Progenitor cell of endocrine pancreas (in vitro differentiated cells): ENCODE measurements at regions not wholly inside any gene's neighbourhood (a gene's known extent, or its start where the extent isn't known, plus 50 kb on each side); places are given as distances from the start of the nearest gene placed in this dataset.

Experiments used
- DNase-seq: peaks from one replicate; pipeline ENCODE4 v3.0.0; 2021; ENCODE audit warnings: low spot score; ENCODE audit not compliant: unreplicated experiment
- H3K27ac Mint-ChIP-seq: 2 replicates; pipeline ENCODE4 v1.8.0; 2021; ENCODE audit warnings: mild to moderate bottlenecking, moderate library complexity, mixed read lengths
- H3K27me3 Mint-ChIP-seq: 2 replicates; pipeline ENCODE4 v1.8.0; 2021; ENCODE audit warnings: mixed read lengths
- H3K36me3 Mint-ChIP-seq: 2 replicates; pipeline ENCODE4 v1.8.0; 2022; ENCODE audit warnings: mixed read lengths; ENCODE audit not compliant: insufficient read depth
- H3K4me1 Mint-ChIP-seq: 2 replicates; pipeline ENCODE4 v1.8.0; 2021; ENCODE audit warnings: low read depth, mixed read lengths
- H3K4me3 Mint-ChIP-seq: 2 replicates; pipeline ENCODE4 v1.8.0; 2021; ENCODE audit warnings: low read depth, mild to moderate bottlenecking, moderate library complexity, mixed read lengths
- H3K9me3 Mint-ChIP-seq: 2 replicates; pipeline ENCODE4 v1.8.0; 2021; ENCODE audit warnings: low read depth, mixed read lengths
- TF ChIP-seq, protein P1 (sequence below): fragments of 200-600 bp; sonication (generic); IDR thresholded peaks from one replicate; pipeline ENCODE4 v1.5.0; 2021; ENCODE audit warnings: antibody characterized with exemption, mild to moderate bottlenecking; ENCODE audit not compliant: unreplicated experiment

DNA sequence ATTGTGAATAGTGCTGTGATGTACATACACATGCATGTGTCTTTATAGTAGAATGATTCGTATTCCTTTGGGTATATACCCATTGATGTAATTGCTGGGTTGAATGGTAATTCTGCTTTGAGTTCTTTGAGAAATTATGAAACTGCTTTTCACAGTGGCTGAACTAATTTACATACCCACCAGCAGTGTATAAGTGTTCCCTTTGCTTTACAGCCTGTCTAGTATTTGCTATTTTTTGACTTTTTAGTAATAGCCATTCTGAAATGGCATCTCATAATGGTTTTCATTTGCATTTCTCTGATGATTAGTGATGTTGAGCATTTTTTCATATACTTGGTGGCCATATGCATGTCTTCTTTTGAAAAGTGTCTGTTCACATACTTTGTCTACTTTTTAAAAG lies 54.5 kb upstream of the FAM78B start:
- Mint-ChIP-seq H3K9me3 (peaks cover 44% of the 10 kb centered on the region), H3K4me3 (no peak overlapping the region), H3K36me3 (peaks cover 2% of the 10 kb centered on the region), H3K4me1 (peaks cover 2% of the 10 kb centered on the region), H3K27me3 (no peaks in the 10 kb centered on the region), H3K27ac (no peak overlapping the region)
- no peak for DNase-seq
- TF ChIP-seq, protein P1, sequence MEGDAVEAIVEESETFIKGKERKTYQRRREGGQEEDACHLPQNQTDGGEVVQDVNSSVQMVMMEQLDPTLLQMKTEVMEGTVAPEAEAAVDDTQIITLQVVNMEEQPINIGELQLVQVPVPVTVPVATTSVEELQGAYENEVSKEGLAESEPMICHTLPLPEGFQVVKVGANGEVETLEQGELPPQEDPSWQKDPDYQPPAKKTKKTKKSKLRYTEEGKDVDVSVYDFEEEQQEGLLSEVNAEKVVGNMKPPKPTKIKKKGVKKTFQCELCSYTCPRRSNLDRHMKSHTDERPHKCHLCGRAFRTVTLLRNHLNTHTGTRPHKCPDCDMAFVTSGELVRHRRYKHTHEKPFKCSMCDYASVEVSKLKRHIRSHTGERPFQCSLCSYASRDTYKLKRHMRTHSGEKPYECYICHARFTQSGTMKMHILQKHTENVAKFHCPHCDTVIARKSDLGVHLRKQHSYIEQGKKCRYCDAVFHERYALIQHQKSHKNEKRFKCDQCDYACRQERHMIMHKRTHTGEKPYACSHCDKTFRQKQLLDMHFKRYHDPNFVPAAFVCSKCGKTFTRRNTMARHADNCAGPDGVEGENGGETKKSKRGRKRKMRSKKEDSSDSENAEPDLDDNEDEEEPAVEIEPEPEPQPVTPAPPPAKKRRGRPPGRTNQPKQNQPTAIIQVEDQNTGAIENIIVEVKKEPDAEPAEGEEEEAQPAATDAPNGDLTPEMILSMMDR = no peak

DNA sequence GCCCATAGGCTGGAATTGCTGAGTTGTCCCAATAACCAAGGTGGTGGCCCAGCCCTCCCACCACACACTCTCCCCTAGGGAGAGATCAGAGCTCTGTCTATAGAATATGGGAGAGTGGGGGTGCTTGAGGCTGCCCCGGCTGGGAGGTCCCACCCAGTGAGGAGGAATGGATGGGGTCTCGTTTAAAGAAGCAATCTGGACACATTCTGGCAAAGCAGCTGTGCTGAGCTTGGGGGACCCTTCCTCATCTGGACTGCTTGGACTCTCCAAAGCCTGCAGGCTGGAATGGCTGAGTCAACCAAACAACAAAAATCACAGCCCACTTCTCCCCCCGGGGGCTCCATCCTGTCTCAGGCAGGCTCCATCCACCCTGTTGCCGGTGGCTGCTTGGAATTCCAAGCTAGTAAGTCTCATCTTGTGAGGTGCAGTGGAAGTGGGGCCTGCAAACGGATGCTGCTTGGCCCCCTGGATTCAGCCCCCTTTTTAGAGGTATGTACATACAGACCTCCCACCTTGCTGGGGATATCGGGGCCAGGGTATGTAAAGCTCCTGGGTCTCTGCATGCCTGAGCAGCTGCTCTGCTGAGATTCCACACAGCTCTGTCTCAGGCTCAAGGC lies 67.1 kb upstream of the FAM78B start:
- Mint-ChIP-seq H3K27ac (no peak overlapping the region), H3K36me3 (no peaks in the 10 kb centered on the region), H3K4me1 (no peaks in the 10 kb centered on the region), H3K27me3 (peaks cover 3% of the 10 kb centered on the region), H3K4me3 (no peak overlapping the region), H3K9me3 (peaks cover 18% of the 10 kb centered on the region)
- no peak for DNase-seq
- TF ChIP-seq, protein P1 = no peak

DNA sequence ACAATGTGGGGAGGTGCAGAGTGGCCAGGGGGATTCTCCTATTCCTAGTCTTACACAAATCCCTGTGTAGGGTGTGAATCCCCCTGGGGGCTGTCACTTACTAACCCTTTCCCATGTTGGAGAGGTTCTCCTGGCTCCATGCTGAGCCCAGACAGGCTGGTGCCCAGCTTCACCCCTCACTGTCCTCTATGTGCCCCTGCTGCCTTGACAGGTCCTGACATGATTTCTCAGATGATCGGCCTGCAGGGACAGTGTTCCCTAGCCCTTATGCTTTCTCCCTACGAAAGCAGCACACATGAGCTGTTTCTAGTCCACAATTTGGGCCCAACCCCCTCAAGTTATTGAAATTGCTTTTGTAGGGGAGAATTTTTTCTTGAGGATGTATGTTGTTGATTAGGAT lies 68.9 kb upstream of the FAM78B start:
- Mint-ChIP-seq H3K27me3 (peaks cover 3% of the 10 kb centered on the region), H3K4me3 (no peak overlapping the region), H3K27ac (no peak overlapping the region), H3K9me3 (peaks cover 15% of the 10 kb centered on the region), H3K36me3 (no peaks in the 10 kb centered on the region), H3K4me1 (no peaks in the 10 kb centered on the region)
- TF ChIP-seq, protein P1 = no peak
- no peak for DNase-seq

- Mint-ChIP-seq H3K27me3 (no peaks in the 10 kb centered on the region), H3K4me3 (no peak overlapping the region), H3K36me3 (no peaks in the 10 kb centered on the region), H3K27ac (no peak overlapping the region), H3K9me3 (peaks cover 3% of the 10 kb centered on the region), H3K4me1 (no peaks in the 10 kb centered on the region)
- DNase-seq = no peak
- TF ChIP-seq, protein P1 = no peak
Observed at GRCh38 chr1:166237675-166238074, 70.9 kb upstream of the FAM78B start.

DNA sequence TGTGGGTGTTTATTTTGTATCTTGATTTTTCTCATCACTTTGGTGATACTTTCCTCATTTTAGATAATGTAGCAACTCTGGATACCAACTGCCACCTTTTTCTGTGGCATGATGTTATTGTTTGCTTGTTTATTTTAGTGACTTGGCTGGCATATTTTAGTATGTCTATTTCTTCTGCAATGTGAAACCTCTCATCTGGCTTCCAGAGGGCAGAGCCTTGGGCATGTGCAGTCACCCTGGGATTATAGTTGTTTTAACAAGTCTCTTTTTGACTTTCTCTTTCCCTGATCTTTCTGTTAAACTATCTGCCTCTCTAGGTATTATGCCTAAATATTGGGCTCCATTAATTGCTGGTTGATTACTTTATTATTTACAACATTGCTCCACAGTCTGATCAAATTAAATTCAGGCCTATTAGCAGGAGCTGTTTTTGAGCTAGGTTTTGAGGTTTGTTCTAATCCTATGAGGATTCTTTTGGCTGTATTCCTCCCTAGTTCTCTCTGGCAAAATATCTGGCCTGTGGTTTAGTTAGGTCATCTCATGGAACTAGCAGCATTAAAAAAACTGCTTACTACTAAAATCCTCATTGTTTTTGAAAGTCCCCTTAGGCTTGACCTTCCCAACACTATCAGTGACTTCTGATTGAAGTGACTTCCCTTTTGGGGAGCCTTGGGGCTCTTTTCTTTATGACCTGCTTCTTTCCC lies 86.4 kb upstream of the FAM78B start:
- Mint-ChIP-seq H3K27ac (no peak overlapping the region), H3K9me3 (peaks cover 17% of the 10 kb centered on the region), H3K4me1 (no peaks in the 10 kb centered on the region), H3K4me3 (no peak overlapping the region), H3K36me3 (peaks cover 2% of the 10 kb centered on the region), H3K27me3 (no peaks in the 10 kb centered on the region)
- TF ChIP-seq, protein P1 = no peak
- DNase-seq = no peak
